ENCODE measurements at regions not wholly inside any gene's neighbourhood (a gene's known extent, or its start where the extent isn't known, plus 50 kb on each side); places are given as distances from the start of the nearest gene placed in this dataset.

- H3K27ac ChIP-seq (ENCODE audit: low read depth, low read length) = no peak overlapping the region
- H3K4me2 ChIP-seq (ENCODE audit: low read length) = no peak overlapping the region
- no peaks in the 10 kb centered on the region for H3K9me3 ChIP-seq (ENCODE audit: control insufficient read depth, insufficient read depth, low read length)
- H3K79me2 ChIP-seq (ENCODE audit: control insufficient read depth, low read length) = no peaks in the 10 kb centered on the region
- no peaks in the 10 kb centered on the region for H3K9me2 ChIP-seq (replicated peaks; ENCODE audit: control insufficient read depth, low read length)
- no peaks in the 10 kb centered on the region for H3K4me1 ChIP-seq (ENCODE audit: control insufficient read depth, low read length)
- no peak for TF ChIP-seq EZH2phosphoT487 (IDR thresholded peaks at IDR 0.05; ENCODE audit: borderline replicate concordance, low read length)
- no peak for TF ChIP-seq CTCF (IDR thresholded peaks at IDR 0.05; ENCODE audit: low read depth, low read length, poor library complexity, severe bottlenecking)
- no peak overlapping the region for H3K4me3 ChIP-seq (ENCODE audit: low read length)
- no peaks in the 10 kb centered on the region for H4K20me1 ChIP-seq (ENCODE audit: control insufficient read depth, insufficient read depth, low read depth, low read length)
- 0 out of 2 replicates have a peak, but pooled peaks cover 3% of the 10 kb centered on the region for H3K27me3 ChIP-seq (ENCODE audit: control insufficient read depth, low read length)
- no peaks in the 10 kb centered on the region for H3K36me3 ChIP-seq (ENCODE audit: control insufficient read depth, low read length)
- no peaks in the 10 kb centered on the region for H3F3A ChIP-seq (ENCODE audit: control insufficient read depth, insufficient read depth)
Measured at GRCh38 chr9:107620801-107621200, 131.2 kb upstream of the KLF4 start.

- Histone ChIP-seq H3K9me2 (replicated peaks; ENCODE audit: control insufficient read depth, low read length) (no peaks in the 10 kb centered on the region), H3K36me3 (ENCODE audit: control insufficient read depth, low read length) (no peaks in the 10 kb centered on the region), H3K79me2 (ENCODE audit: control insufficient read depth, low read length) (no peaks in the 10 kb centered on the region), H3K27ac (ENCODE audit: low read depth, low read length) (no peak overlapping the region), H3K4me3 (ENCODE audit: low read length) (no peak overlapping the region), H3K9me3 (ENCODE audit: control insufficient read depth, insufficient read depth, low read length) (no peaks in the 10 kb centered on the region), H4K20me1 (ENCODE audit: control insufficient read depth, insufficient read depth, low read depth, low read length) (no peaks in the 10 kb centered on the region), H3K27me3 (ENCODE audit: control insufficient read depth, low read length) (0 out of 2 replicates have a peak, but pooled peaks cover 3% of the 10 kb centered on the region), H3K4me2 (ENCODE audit: low read length) (no peak overlapping the region), H3K4me1 (ENCODE audit: control insufficient read depth, low read length) (no peaks in the 10 kb centered on the region), H3F3A (ENCODE audit: control insufficient read depth, insufficient read depth) (no peaks in the 10 kb centered on the region)
- TF ChIP-seq CTCF (IDR thresholded peaks at IDR 0.05; ENCODE audit: low read depth, low read length, poor library complexity, severe bottlenecking) = no peak
- no peak for TF ChIP-seq EZH2phosphoT487 (IDR thresholded peaks at IDR 0.05; ENCODE audit: borderline replicate concordance, low read length)
Measured at GRCh38 chr9:107620236-107620635, 130.7 kb upstream of the KLF4 start.

GRCh38 chr9:107615321-107615720, 125.8 kb upstream of the KLF4 start:
- no peaks in the 10 kb centered on the region for H3K79me2 ChIP-seq (ENCODE audit: control insufficient read depth, low read length)
- TF ChIP-seq EZH2phosphoT487 (IDR thresholded peaks at IDR 0.05; ENCODE audit: borderline replicate concordance, low read length) (no peak), CTCF (IDR thresholded peaks at IDR 0.05; ENCODE audit: low read depth, low read length, poor library complexity, severe bottlenecking) (no peak)
- H3F3A ChIP-seq (ENCODE audit: control insufficient read depth, insufficient read depth) = no peaks in the 10 kb centered on the region
- H4K20me1 ChIP-seq (ENCODE audit: control insufficient read depth, insufficient read depth, low read depth, low read length) = no peaks in the 10 kb centered on the region
- H3K27me3 ChIP-seq (ENCODE audit: control insufficient read depth, low read length) = no peaks in the 10 kb centered on the region
- no peak overlapping the region for H3K4me3 ChIP-seq (ENCODE audit: low read length)
- no peak overlapping the region for H3K4me2 ChIP-seq (ENCODE audit: low read length)
- H3K36me3 ChIP-seq (ENCODE audit: control insufficient read depth, low read length) = no peaks in the 10 kb centered on the region
- H3K9me3 ChIP-seq (ENCODE audit: control insufficient read depth, insufficient read depth, low read length) = no peaks in the 10 kb centered on the region
- no peaks in the 10 kb centered on the region for H3K9me2 ChIP-seq (replicated peaks; ENCODE audit: control insufficient read depth, low read length)
- no peak overlapping the region for H3K27ac ChIP-seq (ENCODE audit: low read depth, low read length)
- no peaks in the 10 kb centered on the region for H3K4me1 ChIP-seq (ENCODE audit: control insufficient read depth, low read length)

- no peaks in the 10 kb centered on the region for H3K79me2 ChIP-seq (ENCODE audit: control insufficient read depth, low read length)
- H3K27ac ChIP-seq (ENCODE audit: low read depth, low read length) = no peak overlapping the region
- no peaks in the 10 kb centered on the region for H3K9me3 ChIP-seq (ENCODE audit: control insufficient read depth, insufficient read depth, low read length)
- TF ChIP-seq EZH2phosphoT487 (IDR thresholded peaks at IDR 0.05; ENCODE audit: borderline replicate concordance, low read length) (no peak), CTCF (IDR thresholded peaks at IDR 0.05; ENCODE audit: low read depth, low read length, poor library complexity, severe bottlenecking) (no peak)
- no peaks in the 10 kb centered on the region for H3K9me2 ChIP-seq (replicated peaks; ENCODE audit: control insufficient read depth, low read length)
- H3F3A ChIP-seq (ENCODE audit: control insufficient read depth, insufficient read depth) = no peaks in the 10 kb centered on the region
- no peaks in the 10 kb centered on the region for H3K27me3 ChIP-seq (ENCODE audit: control insufficient read depth, low read length)
- H3K36me3 ChIP-seq (ENCODE audit: control insufficient read depth, low read length) = no peaks in the 10 kb centered on the region
- no peak overlapping the region for H3K4me2 ChIP-seq (ENCODE audit: low read length)
- H3K4me3 ChIP-seq (ENCODE audit: low read length) = no peak overlapping the region
- H4K20me1 ChIP-seq (ENCODE audit: control insufficient read depth, insufficient read depth, low read depth, low read length) = no peaks in the 10 kb centered on the region
- H3K4me1 ChIP-seq (ENCODE audit: control insufficient read depth, low read length) = no peaks in the 10 kb centered on the region
Measured at GRCh38 chr9:107614765-107615164, 125.2 kb upstream of the KLF4 start.
